WERI-Rb-1 (cell line): ENCODE measurements at regions not wholly inside any gene's neighbourhood (a gene's known extent, or its start where the extent isn't known, plus 50 kb on each side); places are given as distances from the start of the nearest gene placed in this dataset.

Experiments
- DNase-seq: peaks from one replicate; pipeline ENCODE4 v3.0.0-alpha.2; 2020
- H3K27ac ChIP-seq: fragments of 250-450 bp; sonication (Bioruptor Pico); 2 replicates; pipeline ENCODE4 v1.5.1; 2020; ENCODE audit warnings: mild to moderate bottlenecking, moderate library complexity
- H3K27me3 ChIP-seq: fragments of 250-450 bp; sonication (Bioruptor Pico); 2 replicates; pipeline ENCODE4 v1.5.1; 2021; ENCODE audit warnings: mild to moderate bottlenecking, low read depth, moderate library complexity; ENCODE audit not compliant: insufficient read depth, severe bottlenecking
- H3K36me3 ChIP-seq: fragments of 250-450 bp; sonication (Bioruptor Pico); 2 replicates; pipeline ENCODE4 v1.5.1; 2020; ENCODE audit warnings: mild to moderate bottlenecking, moderate library complexity
- H3K4me3 ChIP-seq: 2 replicates; pipeline ENCODE4 v1.5.1; 2011; ENCODE audit warnings: low read depth, mild to moderate bottlenecking, control low read depth, low read length
- H3K9me3 ChIP-seq: fragments of 250-450 bp; sonication (Bioruptor Pico); 2 replicates; pipeline ENCODE4 v1.5.1; 2021; ENCODE audit warnings: mild to moderate bottlenecking, moderate library complexity; ENCODE audit not compliant: severe bottlenecking
- TF ChIP-seq, protein P1 (sequence below): IDR thresholded peaks from 2 replicates; pipeline ENCODE4 v1.5.1; 2011; ENCODE audit warnings: low read depth, mild to moderate bottlenecking, control low read depth, inconsistent platforms, low read length

DNA sequence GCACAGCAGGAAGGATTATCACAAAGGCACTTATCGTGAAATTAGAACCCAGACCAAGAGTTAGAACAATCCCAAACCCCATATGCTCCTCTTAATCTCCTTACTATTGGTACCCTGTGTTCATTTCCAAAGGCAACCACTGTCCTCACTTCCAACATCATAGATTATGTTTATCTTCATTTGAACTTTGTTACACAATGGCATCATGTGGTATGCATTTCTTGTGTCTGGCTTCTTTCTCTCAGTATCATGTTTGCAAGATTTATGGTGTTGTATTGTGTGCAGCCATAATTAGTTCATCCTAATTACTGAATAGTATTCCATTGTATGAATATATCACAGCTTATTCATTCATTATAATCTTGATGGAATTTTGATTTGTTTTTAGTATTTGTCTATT, 124.6 kb upstream of the SEC61G start:
- DNase-seq, result no peak
- TF ChIP-seq, protein P1, sequence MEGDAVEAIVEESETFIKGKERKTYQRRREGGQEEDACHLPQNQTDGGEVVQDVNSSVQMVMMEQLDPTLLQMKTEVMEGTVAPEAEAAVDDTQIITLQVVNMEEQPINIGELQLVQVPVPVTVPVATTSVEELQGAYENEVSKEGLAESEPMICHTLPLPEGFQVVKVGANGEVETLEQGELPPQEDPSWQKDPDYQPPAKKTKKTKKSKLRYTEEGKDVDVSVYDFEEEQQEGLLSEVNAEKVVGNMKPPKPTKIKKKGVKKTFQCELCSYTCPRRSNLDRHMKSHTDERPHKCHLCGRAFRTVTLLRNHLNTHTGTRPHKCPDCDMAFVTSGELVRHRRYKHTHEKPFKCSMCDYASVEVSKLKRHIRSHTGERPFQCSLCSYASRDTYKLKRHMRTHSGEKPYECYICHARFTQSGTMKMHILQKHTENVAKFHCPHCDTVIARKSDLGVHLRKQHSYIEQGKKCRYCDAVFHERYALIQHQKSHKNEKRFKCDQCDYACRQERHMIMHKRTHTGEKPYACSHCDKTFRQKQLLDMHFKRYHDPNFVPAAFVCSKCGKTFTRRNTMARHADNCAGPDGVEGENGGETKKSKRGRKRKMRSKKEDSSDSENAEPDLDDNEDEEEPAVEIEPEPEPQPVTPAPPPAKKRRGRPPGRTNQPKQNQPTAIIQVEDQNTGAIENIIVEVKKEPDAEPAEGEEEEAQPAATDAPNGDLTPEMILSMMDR, result no peak
- Histone ChIP-seq H3K27ac (no peak overlapping the region), H3K27me3 (no peaks in the 10 kb centered on the region), H3K36me3 (no peaks in the 10 kb centered on the region), H3K9me3 (no peaks in the 10 kb centered on the region), H3K4me3 (no peak overlapping the region)

DNA sequence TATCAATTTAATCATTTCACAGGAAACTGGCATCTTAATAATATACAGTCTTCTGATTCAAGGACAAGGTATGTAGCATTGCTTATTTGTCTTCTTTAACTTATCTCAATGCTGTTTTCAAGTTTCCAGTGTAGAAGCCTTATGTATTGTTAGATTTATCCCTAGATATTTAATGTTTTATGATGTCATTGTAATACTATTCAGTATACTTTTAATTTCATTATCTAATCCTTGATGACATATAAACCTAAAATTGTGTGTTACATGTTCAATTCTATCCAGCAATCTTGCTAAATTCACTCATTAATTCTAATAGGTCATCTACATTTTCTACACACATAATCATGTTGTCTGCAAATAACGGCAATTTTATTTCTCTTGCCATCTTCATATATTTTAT, 126.3 kb upstream of the SEC61G start:
- TF ChIP-seq, protein P1, result no peak
- H3K9me3 ChIP-seq, result no peaks in the 10 kb centered on the region
- H3K27me3 ChIP-seq, result no peaks in the 10 kb centered on the region
- DNase-seq, result no peak
- H3K4me3 ChIP-seq, result no peak overlapping the region
- no peak overlapping the region for H3K27ac ChIP-seq
- H3K36me3 ChIP-seq, result no peaks in the 10 kb centered on the region

DNA sequence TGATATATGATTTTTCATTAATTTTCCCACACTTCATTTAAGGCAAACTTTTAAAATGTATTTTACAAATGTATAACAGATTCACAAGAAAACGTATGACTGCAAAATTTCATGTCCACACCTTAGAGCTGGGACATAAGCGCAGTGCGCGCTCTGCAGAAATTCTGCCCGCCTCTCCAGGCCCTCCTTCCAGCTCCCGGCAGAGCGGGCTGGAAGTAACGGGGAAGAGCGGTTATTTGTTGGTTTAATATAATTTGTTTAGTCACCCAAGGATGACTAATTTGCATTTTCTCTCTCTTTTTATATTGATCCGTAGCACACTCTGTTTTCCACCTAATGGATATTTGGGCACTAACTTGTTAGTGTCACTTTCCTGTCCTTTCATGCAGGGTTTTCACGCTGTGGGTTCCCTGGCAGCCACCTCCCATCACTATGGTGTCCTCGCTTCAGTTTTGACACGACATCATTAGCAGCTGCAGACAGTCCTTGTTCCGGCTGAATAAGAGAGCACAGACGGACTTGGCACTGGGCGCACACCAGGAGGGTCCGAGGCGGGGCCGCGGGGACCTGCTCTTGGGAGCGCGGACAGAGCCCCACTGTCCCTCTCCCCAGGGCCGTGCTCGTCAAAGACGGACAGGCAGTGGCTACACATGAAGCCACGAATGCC, 129.2 kb upstream of the SEC61G start:
- Histone ChIP-seq H3K4me3 (no peak overlapping the region), H3K9me3 (no peaks in the 10 kb centered on the region), H3K27ac (no peak overlapping the region), H3K36me3 (no peaks in the 10 kb centered on the region), H3K27me3 (no peaks in the 10 kb centered on the region)
- DNase-seq, result no peak
- TF ChIP-seq, protein P1, result no peak

DNA sequence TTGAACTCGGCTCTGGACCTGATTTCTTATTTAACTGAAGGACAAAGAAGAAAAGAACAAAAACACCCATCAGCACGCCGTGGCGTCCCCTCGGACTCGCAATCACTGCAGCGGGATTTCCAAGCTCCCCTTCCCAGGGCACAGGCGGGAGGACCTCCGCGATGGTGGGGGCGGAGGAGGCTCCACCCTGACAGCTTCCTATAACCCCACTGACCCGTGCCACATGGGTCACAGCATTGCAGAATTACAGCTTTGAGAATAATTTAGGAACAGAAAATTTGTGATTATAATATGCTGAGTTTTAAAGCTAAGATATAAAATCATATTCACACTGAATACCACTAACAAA, 129.7 kb upstream of the SEC61G start:
- Histone ChIP-seq H3K36me3 (no peaks in the 10 kb centered on the region), H3K9me3 (no peaks in the 10 kb centered on the region), H3K4me3 (no peak overlapping the region), H3K27me3 (no peaks in the 10 kb centered on the region), H3K27ac (no peak overlapping the region)
- no peak for DNase-seq
- TF ChIP-seq, protein P1, result no peak

DNA sequence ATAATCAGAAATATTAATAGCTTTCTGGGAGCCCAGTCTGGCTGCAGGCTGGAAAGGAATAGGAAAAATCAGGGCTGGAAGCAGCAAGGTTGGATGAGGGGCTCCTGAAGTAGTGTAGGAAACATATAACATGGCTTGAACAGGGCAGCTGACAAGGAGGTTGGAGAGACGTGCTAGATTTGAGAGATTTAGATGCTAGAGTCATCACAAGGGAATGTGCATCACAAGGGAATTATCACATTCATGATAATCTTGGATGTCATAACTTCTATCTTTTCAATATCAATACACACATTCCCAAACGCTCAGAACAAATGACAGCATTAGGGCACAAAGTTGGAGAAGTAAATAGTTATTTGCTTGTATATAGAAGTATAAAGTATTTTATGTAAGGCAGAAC, 120.9 kb upstream of the EGFR start:
- no peak overlapping the region for H3K27ac ChIP-seq
- H3K27me3 ChIP-seq, result no peaks in the 10 kb centered on the region
- H3K4me3 ChIP-seq, result no peak overlapping the region
- DNase-seq, result no peak
- TF ChIP-seq, protein P1, result no peak
- no peaks in the 10 kb centered on the region for H3K9me3 ChIP-seq
- H3K36me3 ChIP-seq, result no peaks in the 10 kb centered on the region
